Activated CD8-positive, alpha-beta memory T cell treated with anti-CD3 and anti-CD28 coated beads for 1 hour (primary cell): ENCODE measurements at regions not wholly inside any gene's neighbourhood (a gene's known extent, or its start where the extent isn't known, plus 50 kb on each side); places are given as distances from the start of the nearest gene placed in this dataset.

ENCODE experiments used
- DNase-seq, 2 donors: peaks; one replicate each; pipeline ENCODE4 v3.0.0-alpha.2; 2020; ENCODE audit warnings: low read depth in 1 of 2; ENCODE audit errors: extremely low read depth in 1 of 2

GRCh38 chr2:191601060-191601459, 76.9 kb upstream of the NABP1 start:
- DNase-seq, result no peak

- no peak for DNase-seq
Observed at GRCh38 chr2:191604154-191604553, 73.8 kb upstream of the NABP1 start.

GRCh38 chr2:191607096-191607495, 70.8 kb upstream of the NABP1 start:
- DNase-seq, result no peak

GRCh38 chr2:191610756-191611155, 67.2 kb upstream of the NABP1 start:
- no peak for DNase-seq

- DNase-seq, result no peak
Observed at GRCh38 chr2:191611614-191612013, 66.3 kb upstream of the NABP1 start.

GRCh38 chr2:191612496-191612895, 65.4 kb upstream of the NABP1 start:
- no peak for DNase-seq

- DNase-seq, result no peak
Observed at GRCh38 chr2:191614759-191615158, 63.2 kb upstream of the NABP1 start.

GRCh38 chr2:191615596-191615995, 62.3 kb upstream of the NABP1 start:
- no peak for DNase-seq

GRCh38 chr2:191617575-191617974, 60.4 kb upstream of the NABP1 start:
- no peak for DNase-seq

GRCh38 chr2:191618046-191618780, 59.7 kb upstream of the NABP1 start:
- no peak for DNase-seq

GRCh38 chr2:191618786-191619185, 59.1 kb upstream of the NABP1 start:
- no peak for DNase-seq

- DNase-seq, result no peak
Observed at GRCh38 chr2:191620144-191620543, 57.8 kb upstream of the NABP1 start.

- DNase-seq, result no peak
Observed at GRCh38 chr2:191622374-191623320, 55.3 kb upstream of the NABP1 start.

- DNase-seq, result no peak
Observed at GRCh38 chr2:191625016-191625415, 52.9 kb upstream of the NABP1 start.

GRCh38 chr2:191625446-191625845, 52.5 kb upstream of the NABP1 start:
- no peak for DNase-seq

GRCh38 chr2:191626497-191627151, 51.3 kb upstream of the NABP1 start:
- DNase-seq, result no peak

- no peak for DNase-seq
Observed at GRCh38 chr2:191627518-191627917, 50.4 kb upstream of the NABP1 start.
